PC-9 (cell line): ENCODE measurements at regions not wholly inside any gene's neighbourhood (a gene's known extent, or its start where the extent isn't known, plus 50 kb on each side); places are given as distances from the start of the nearest gene placed in this dataset.

Source experiments
- BruUV-seq: library from RNA; stranded (reverse); fragments of 400-500 nt; replicated peaks from 2 replicates; lab custom pipeline; 2021; lab: Mats Ljungman, UMichigan
- CTCF ChIA-PET: fragments of 300-600 bp; sonication (Branson Sonifier 250); formaldehyde crosslinking; loops from one replicate; lab custom pipeline; 2022; ENCODE audit warnings: antibody characterized with exemption; lab: Charles Lee
- POLR2A ChIA-PET: fragments of 300-600 bp; sonication (Branson Sonifier 250); formaldehyde crosslinking; loops from one replicate; lab custom pipeline; 2022; ENCODE audit warnings: antibody characterized with exemption; ENCODE audit not compliant: unreplicated experiment; lab: Charles Lee
- DNase-seq, 2 experiments: peaks; one replicate each; pipeline versions ENCODE4 v3.0.0 to v3.0.0-alpha.2; 2015 to 2022; ENCODE audit warnings: mixed read lengths in 1 of 2
- H2AFZ ChIP-seq: fragments of 200-600 bp; sonication (generic); 2 replicates; pipeline ENCODE4 v1.8.1; 2017; ENCODE audit warnings: antibody characterized with exemption
- H3F3A ChIP-seq: fragments of 200-600 bp; sonication (generic); 2 replicates; pipeline ENCODE4 v1.8.1; 2017; ENCODE audit warnings: antibody characterized with exemption, mild to moderate bottlenecking, low read depth; ENCODE audit not compliant: insufficient read depth
- H3K27ac ChIP-seq: fragments of 200-600 bp; sonication (generic); 2 replicates; pipeline ENCODE4 v1.6.1; 2016; ENCODE audit warnings: mixed run types
- H3K27me3 ChIP-seq: fragments of 200-600 bp; sonication (generic); 2 replicates; pipeline ENCODE4 v1.6.1; 2016; ENCODE audit warnings: low read depth, mixed run types; ENCODE audit not compliant: insufficient read depth
- H3K36me3 ChIP-seq: fragments of 200-600 bp; sonication (generic); 2 replicates; pipeline ENCODE4 v1.6.1; 2016; ENCODE audit warnings: low read depth, mixed run types
- H3K4me1 ChIP-seq: fragments of 200-600 bp; sonication (generic); replicated peaks from 2 replicates; pipeline ENCODE4 v1.6.1; 2016; ENCODE audit warnings: mixed run types; ENCODE audit not compliant: insufficient read depth
- H3K4me2 ChIP-seq: fragments of 200-600 bp; sonication (generic); 2 replicates; pipeline ENCODE4 v1.6.1; 2017; ENCODE audit warnings: mixed run types
- H3K4me3 ChIP-seq: fragments of 200-600 bp; sonication (generic); 2 replicates; pipeline ENCODE4 v1.6.1; 2016; ENCODE audit warnings: mixed run types
- H3K79me2 ChIP-seq: fragments of 200-600 bp; sonication (generic); 2 replicates; pipeline ENCODE4 v1.6.1; 2017; ENCODE audit warnings: low read depth, mixed run types
- H3K9me2 ChIP-seq: fragments of 200-600 bp; sonication (generic); 2 replicates; pipeline ENCODE4 v1.8.1; 2017; ENCODE audit warnings: mild to moderate bottlenecking; ENCODE audit not compliant: insufficient read depth
- H3K9me3 ChIP-seq: fragments of 200-600 bp; sonication (generic); 2 replicates; pipeline ENCODE4 v1.8.1; 2016; ENCODE audit warnings: low read depth; ENCODE audit not compliant: insufficient read depth
- H4K20me1 ChIP-seq: fragments of 200-600 bp; sonication (generic); 2 replicates; pipeline ENCODE4 v1.8.1; 2017; ENCODE audit not compliant: insufficient read depth
- CTCF ChIP-seq: fragments of 200-600 bp; sonication (generic); conservative IDR thresholded peaks from 2 replicates; pipeline ENCODE4 v1.6.1; 2017; ENCODE audit warnings: mixed run types, antibody characterized with exemption, mild to moderate bottlenecking, moderate library complexity
- EZH2 ChIP-seq: fragments of 200-600 bp; sonication (generic); IDR thresholded peaks from 2 replicates; pipeline ENCODE4 v1.8.0; 2017; ENCODE audit warnings: antibody characterized with exemption, low read depth
- intact Hi-C: fragments of 100-400 bp; cut with micrococcal nuclease; formaldehyde crosslinking; loops from one replicate; pipeline ENCODE4 v1.10.0; 2022; ENCODE audit not compliant: unreplicated experiment

GRCh38 chr16:74076568-74076967, 220.0 kb upstream of the PSMD7 start:
- Histone ChIP-seq H4K20me1 (no peaks in the 10 kb centered on the region), H3K4me1 (no peaks in the 10 kb centered on the region), H3K79me2 (no peaks in the 10 kb centered on the region), H3K27me3 (peaks cover 32% of the 10 kb centered on the region), H3F3A (no peaks in the 10 kb centered on the region), H3K27ac (no peak overlapping the region), H3K4me3 (no peak overlapping the region), H3K4me2 (no peak overlapping the region), H3K9me3 (no peaks in the 10 kb centered on the region), H3K9me2 (no peaks in the 10 kb centered on the region), H3K36me3 (no peaks in the 10 kb centered on the region), H2AFZ (no peak overlapping the region)
- TF ChIP-seq CTCF (no peak), EZH2 (no peak)
- intact Hi-C loops = no loop called here
- POLR2A ChIA-PET = no interaction called here
- no TSS peak for BruUV-seq
- DNase-seq = no peak
- CTCF ChIA-PET = no interaction called here

- H3K36me3 ChIP-seq = no peaks in the 10 kb centered on the region
- peaks cover 33% of the 10 kb centered on the region for H3K27me3 ChIP-seq
- no peaks in the 10 kb centered on the region for H3K9me3 ChIP-seq
- no peak overlapping the region for H3K4me3 ChIP-seq
- no peaks in the 10 kb centered on the region for H3K4me1 ChIP-seq
- H3K4me2 ChIP-seq = no peak overlapping the region
- H3F3A ChIP-seq = no peaks in the 10 kb centered on the region
- no peak overlapping the region for H2AFZ ChIP-seq
- no peak for TF ChIP-seq EZH2
- TF ChIP-seq CTCF = no peak
- POLR2A ChIA-PET = no interaction called here
- no peaks in the 10 kb centered on the region for H4K20me1 ChIP-seq
- no peak for DNase-seq
- intact Hi-C loops = no loop called here
- no peak overlapping the region for H3K27ac ChIP-seq
- H3K9me2 ChIP-seq = no peaks in the 10 kb centered on the region
- CTCF ChIA-PET = no interaction called here
- no TSS peak for BruUV-seq
- H3K79me2 ChIP-seq = no peaks in the 10 kb centered on the region
Measured at GRCh38 chr16:74075393-74075792, 221.2 kb upstream of the PSMD7 start.

- no peaks in the 10 kb centered on the region for H3K9me3 ChIP-seq
- no peaks in the 10 kb centered on the region for H3K79me2 ChIP-seq
- H3K27ac ChIP-seq = no peak overlapping the region
- no peaks in the 10 kb centered on the region for H3F3A ChIP-seq
- H3K4me1 ChIP-seq = no peaks in the 10 kb centered on the region
- ChIA-PET CTCF (no interaction called here), POLR2A (no interaction called here)
- no peaks in the 10 kb centered on the region for H3K9me2 ChIP-seq
- H3K4me2 ChIP-seq = no peak overlapping the region
- DNase-seq = no peak
- no peaks in the 10 kb centered on the region for H4K20me1 ChIP-seq
- H3K27me3 ChIP-seq = peaks cover 34% of the 10 kb centered on the region
- H3K4me3 ChIP-seq = no peak overlapping the region
- intact Hi-C loops = no loop called here
- TF ChIP-seq EZH2 (no peak), CTCF (no peak)
- no peak overlapping the region for H2AFZ ChIP-seq
- no TSS peak for BruUV-seq
- H3K36me3 ChIP-seq = no peaks in the 10 kb centered on the region
Measured at GRCh38 chr16:74073456-74073855, 223.2 kb upstream of the PSMD7 start.
